Fibroblast of villous mesenchyme (primary cell): ENCODE measurements at regions not wholly inside any gene's neighbourhood (a gene's known extent, or its start where the extent isn't known, plus 50 kb on each side); places are given as distances from the start of the nearest gene placed in this dataset.
"Not testable (repeated sequence)": the region's sequence is repeated elsewhere in the genome, so short reads cannot be mapped to it uniquely, and the experiment has no call there.

Experiments used
- DNase-seq: peaks from one replicate; pipeline ENCODE4 v3.0.0-alpha.2; 2010; ENCODE audit warnings: low read depth
- H3K4me3 ChIP-seq: 2 replicates; pipeline ENCODE4 v1.5.1; 2011; ENCODE audit warnings: low read depth, mild to moderate bottlenecking, low read length
- TF ChIP-seq, protein P1 (sequence below): IDR thresholded peaks from 2 replicates; pipeline ENCODE4 v1.5.1; 2012; ENCODE audit warnings: low read depth, mild to moderate bottlenecking, low read length; ENCODE audit not compliant: insufficient read depth

DNA sequence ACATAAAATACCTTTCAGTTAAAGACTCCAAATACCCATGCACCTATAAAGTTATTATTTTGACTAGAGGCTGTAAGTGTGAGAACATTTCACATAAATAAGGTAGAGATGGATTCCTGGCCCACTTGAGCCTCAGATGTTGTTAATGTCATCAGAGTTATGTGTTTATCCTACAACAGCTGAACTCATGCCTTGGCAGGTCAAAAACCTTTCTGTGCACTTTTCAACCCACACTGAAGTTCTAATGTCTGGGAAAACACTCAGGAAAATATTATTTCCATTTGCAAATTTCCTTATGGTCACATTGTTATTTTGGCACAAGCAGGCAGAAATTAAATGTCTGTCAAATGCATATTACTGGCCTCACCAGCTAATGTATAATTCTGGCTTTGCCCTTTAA lies 209.2 kb downstream of the LNPK start:
- H3K4me3 ChIP-seq, result no peak overlapping the region
- TF ChIP-seq, protein P1, sequence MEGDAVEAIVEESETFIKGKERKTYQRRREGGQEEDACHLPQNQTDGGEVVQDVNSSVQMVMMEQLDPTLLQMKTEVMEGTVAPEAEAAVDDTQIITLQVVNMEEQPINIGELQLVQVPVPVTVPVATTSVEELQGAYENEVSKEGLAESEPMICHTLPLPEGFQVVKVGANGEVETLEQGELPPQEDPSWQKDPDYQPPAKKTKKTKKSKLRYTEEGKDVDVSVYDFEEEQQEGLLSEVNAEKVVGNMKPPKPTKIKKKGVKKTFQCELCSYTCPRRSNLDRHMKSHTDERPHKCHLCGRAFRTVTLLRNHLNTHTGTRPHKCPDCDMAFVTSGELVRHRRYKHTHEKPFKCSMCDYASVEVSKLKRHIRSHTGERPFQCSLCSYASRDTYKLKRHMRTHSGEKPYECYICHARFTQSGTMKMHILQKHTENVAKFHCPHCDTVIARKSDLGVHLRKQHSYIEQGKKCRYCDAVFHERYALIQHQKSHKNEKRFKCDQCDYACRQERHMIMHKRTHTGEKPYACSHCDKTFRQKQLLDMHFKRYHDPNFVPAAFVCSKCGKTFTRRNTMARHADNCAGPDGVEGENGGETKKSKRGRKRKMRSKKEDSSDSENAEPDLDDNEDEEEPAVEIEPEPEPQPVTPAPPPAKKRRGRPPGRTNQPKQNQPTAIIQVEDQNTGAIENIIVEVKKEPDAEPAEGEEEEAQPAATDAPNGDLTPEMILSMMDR, result no peak
- no peak for DNase-seq

DNA sequence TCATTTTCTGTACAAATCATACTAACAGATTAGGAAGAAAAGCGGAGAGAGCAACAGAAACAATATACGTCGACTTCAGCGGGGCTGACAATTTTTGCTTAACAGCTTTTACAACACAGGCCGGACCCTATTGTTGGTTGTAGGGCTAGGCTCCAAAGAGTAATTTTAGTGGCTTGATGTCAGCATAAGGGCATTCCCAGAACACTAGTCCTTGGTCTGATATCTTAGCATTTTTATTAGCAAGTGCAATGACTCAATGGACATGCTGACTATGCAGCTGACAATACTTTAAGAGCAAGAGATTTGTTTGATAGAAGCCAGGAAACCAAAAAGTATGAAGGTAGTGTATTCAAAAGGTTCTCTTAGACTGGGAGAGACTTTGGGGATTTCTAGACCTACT lies 209.9 kb downstream of the LNPK start:
- TF ChIP-seq, protein P1, result no peak
- no peak overlapping the region for H3K4me3 ChIP-seq
- no peak for DNase-seq

DNA sequence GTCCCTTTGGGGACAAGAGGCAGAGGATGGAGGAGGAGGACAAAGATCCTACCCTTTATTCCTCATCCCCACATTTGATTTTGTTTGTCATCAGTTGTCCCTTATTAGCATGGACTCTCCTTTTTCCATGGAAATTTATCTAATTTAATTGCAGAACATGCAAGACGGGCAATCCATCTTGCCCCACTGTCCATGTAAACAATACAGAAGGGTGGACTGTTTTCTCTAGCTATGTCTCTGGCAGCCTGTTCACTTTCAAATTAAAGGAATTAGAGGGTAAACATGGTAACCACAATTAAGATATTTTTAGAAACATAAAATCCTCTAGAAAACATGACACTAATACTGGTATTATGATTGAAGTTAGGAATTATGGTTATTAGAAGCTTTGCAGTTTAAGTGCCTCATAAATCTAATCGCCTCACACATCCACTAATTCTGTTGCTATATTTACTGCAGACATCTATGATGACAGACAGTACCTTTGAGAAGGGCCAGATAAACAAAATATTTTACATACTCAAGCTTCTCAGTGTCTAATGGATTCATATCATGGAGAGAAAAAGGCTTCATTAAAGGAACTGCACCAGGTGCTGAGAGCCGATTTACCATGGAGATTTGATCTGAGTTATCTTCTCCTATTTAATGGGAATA lies 215.5 kb downstream of the LNPK start:
- DNase-seq, result no peak
- TF ChIP-seq, protein P1, result no peak
- no peak overlapping the region for H3K4me3 ChIP-seq

DNA sequence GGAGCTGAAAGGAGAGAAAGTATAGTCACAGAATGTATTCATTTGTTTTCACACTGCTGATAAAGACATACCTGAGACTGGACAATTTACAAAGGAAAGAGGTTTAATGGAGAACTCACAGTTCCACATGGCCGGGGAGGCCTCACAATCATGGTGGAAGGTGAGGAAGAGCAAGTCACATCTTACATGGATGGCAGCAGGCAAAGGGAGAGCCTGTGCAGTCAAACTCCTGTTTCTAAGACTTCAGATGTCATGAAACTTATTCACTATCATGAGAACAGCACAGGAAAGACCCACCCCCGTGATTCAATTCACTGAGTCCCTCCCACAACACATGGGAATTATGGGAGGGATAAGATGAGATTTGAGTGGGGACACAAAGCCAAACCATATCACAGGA lies 224.7 kb downstream of the LNPK start:
- DNase-seq, H3K4me3 ChIP-seq: not testable (repeated sequence)

DNA sequence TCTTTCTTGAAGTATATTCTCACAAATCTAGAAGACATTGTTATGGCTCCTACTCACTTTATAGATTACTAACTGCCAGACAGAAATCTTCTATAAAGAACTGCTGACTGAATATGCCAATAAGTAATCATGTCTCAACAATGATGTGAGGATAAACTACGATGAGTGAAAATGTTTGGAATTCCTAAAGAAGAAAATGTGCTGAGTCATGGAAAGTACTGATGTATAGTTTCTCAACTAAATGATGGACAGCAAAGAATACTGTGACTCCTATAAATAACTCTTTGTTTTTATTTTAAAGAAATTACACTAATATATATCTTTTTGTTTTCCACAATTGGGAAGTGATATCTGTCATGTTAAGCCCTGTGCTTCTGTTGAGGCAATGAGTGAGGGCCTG lies 232.9 kb downstream of the LNPK start:
- H3K4me3 ChIP-seq, result no peak overlapping the region
- no peak for DNase-seq
- TF ChIP-seq, protein P1, result no peak

DNA sequence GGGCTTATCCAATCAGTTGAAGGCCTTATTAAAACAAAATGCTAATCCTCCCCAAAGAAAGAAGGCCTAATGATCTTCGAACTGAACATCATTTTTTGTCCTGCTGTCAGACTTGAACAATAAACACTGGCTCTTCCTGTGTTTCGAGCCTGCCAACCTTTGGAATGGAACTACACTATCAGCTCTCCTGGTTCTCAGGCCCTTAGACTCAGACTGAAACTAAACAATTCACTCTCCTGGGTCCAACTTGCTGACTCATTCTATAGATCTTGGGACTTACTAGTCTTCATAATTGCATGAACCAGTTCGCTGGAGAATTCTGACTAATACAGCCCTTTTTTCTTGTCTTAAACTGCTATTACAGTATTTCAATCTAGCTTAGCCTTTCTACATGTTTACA lies 235.2 kb downstream of the LNPK start:
- TF ChIP-seq, protein P1, result no peak
- no peak overlapping the region for H3K4me3 ChIP-seq
- no peak for DNase-seq

DNA sequence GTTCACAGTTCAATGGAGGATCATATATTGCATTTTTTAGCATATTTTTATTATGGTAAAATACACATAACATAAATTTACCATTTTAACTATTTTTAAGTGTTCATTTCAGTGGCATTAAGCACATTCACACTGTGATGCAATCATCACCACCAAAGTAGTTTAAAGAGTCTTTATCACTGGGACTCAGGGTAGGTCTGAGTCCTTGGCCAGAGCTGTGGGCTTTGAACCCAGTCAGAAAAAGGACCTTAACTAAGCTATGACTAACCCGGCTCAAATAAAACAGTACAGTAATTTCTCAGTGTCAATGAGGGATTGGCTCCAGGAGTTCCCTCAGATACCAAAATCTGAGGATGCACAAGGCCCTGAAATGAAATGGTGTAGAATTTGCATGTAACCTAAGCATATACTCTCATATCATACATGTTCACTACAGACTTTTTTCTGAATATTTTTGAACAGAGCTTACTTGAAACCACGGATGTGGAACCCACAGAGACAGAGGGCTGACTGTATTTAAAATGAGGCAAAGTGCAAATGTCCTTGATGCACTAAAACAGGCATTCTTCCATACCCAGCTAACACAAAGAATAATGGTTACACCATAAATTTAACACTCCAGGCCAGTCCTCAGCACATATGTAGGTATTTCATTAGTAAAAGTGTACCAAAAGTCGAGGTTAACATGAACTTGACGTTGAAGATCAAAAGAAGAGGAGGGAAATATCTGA lies 246.2 kb downstream of the LNPK start:
- no peak for DNase-seq
- no peak overlapping the region for H3K4me3 ChIP-seq
- TF ChIP-seq, protein P1, result no peak
